GM23338 (cell line): ENCODE measurements at regions not wholly inside any gene's neighbourhood (a gene's known extent, or its start where the extent isn't known, plus 50 kb on each side); places are given as distances from the start of the nearest gene placed in this dataset.

Experiments used
- ATAC-seq: fragments of 200-7000 bp; cut with Tn5 transposase; 3 replicates; pipeline ENCODE4 v1.9.1; 2020
- DNase-seq: peaks from one replicate; pipeline ENCODE4 v3.0.0-alpha.2; 2015; ENCODE audit warnings: low spot score
- H2AFZ ChIP-seq: fragments of 200-600 bp; sonication (generic); 2 replicates; pipeline ENCODE4 v1.8.0; 2016; ENCODE audit warnings: antibody characterized with exemption, mild to moderate bottlenecking, moderate library complexity
- H3F3A ChIP-seq: fragments of 200-600 bp; sonication (generic); replicated peaks from 2 replicates; pipeline ENCODE4 v1.8.0; 2017; ENCODE audit warnings: antibody characterized with exemption, mixed run types, low read depth
- H3K27ac ChIP-seq: fragments of 200-600 bp; sonication (generic); 2 replicates; pipeline ENCODE4 v1.6.1; 2016; ENCODE audit warnings: low read depth
- H3K27me3 ChIP-seq: fragments of 200-600 bp; sonication (generic); 2 replicates; pipeline ENCODE4 v1.8.0; 2016; ENCODE audit warnings: mild to moderate bottlenecking, mixed run types, moderate library complexity; ENCODE audit not compliant: insufficient read depth
- H3K36me3 ChIP-seq: fragments of 200-600 bp; sonication (generic); 2 replicates; pipeline ENCODE4 v1.8.0; 2016; ENCODE audit warnings: mild to moderate bottlenecking; ENCODE audit not compliant: insufficient read depth
- H3K4me1 ChIP-seq: fragments of 200-600 bp; sonication (generic); 2 replicates; pipeline ENCODE4 v1.8.0; 2016; ENCODE audit warnings: mild to moderate bottlenecking, moderate library complexity; ENCODE audit not compliant: insufficient read depth
- H3K4me2 ChIP-seq: fragments of 200-600 bp; sonication (generic); 2 replicates; pipeline ENCODE4 v1.7.1; 2017; ENCODE audit warnings: mixed run types
- H3K4me3 ChIP-seq: fragments of 200-600 bp; sonication (generic); 2 replicates; pipeline ENCODE4 v1.6.1; 2016; ENCODE audit warnings: mixed run types
- H3K79me2 ChIP-seq: fragments of 200-600 bp; sonication (generic); replicated peaks from 2 replicates; pipeline ENCODE4 v1.8.0; 2017; ENCODE audit warnings: mild to moderate bottlenecking; ENCODE audit not compliant: insufficient read depth
- H3K9me2 ChIP-seq: fragments of 200-600 bp; sonication (generic); 2 replicates; pipeline ENCODE4 v1.8.0; 2017; ENCODE audit not compliant: insufficient read depth
- H4K20me1 ChIP-seq: fragments of 200-600 bp; sonication (generic); replicated peaks from 2 replicates; pipeline ENCODE4 v1.8.0; 2017; ENCODE audit warnings: mild to moderate bottlenecking; ENCODE audit not compliant: insufficient read depth
- H3K27ac Mint-ChIP-seq: 2 replicates; pipeline ENCODE4 v1.8.0; 2020; ENCODE audit warnings: inconsistent platforms, mild to moderate bottlenecking, moderate library complexity, mixed read lengths
- H3K27me3 Mint-ChIP-seq: 3 replicates; pipeline ENCODE4 v1.8.0; 2022; ENCODE audit warnings: low read depth, mild to moderate bottlenecking, moderate library complexity, mixed read lengths, inconsistent platforms; ENCODE audit not compliant: insufficient read depth, poor library complexity
- H3K36me3 Mint-ChIP-seq: 3 replicates; pipeline ENCODE4 v1.8.0; 2021; ENCODE audit warnings: low read depth, mild to moderate bottlenecking, inconsistent platforms, moderate library complexity, mixed read lengths
- H3K4me1 Mint-ChIP-seq: 3 replicates; pipeline ENCODE4 v1.8.0; 2020; ENCODE audit warnings: mild to moderate bottlenecking, inconsistent platforms, mixed read lengths
- H3K4me3 Mint-ChIP-seq: 3 replicates; pipeline ENCODE4 v1.8.0; 2021; ENCODE audit warnings: moderate library complexity, mild to moderate bottlenecking, inconsistent platforms, mixed read lengths
- H3K9me3 Mint-ChIP-seq: 3 replicates; pipeline ENCODE4 v1.8.0; 2020; ENCODE audit warnings: moderate library complexity, mild to moderate bottlenecking, inconsistent platforms, mixed read lengths
- EZH2phosphoT487 ChIP-seq: fragments of 200-600 bp; sonication (generic); IDR thresholded peaks from one replicate; pipeline ENCODE4 v1.8.1; 2018; ENCODE audit warnings: antibody characterized with exemption; ENCODE audit not compliant: unreplicated experiment
- JUNB ChIP-seq: IDR thresholded peaks from one replicate; pipeline ENCODE4 v1.6.1; 2016; ENCODE audit warnings: antibody characterized with exemption; ENCODE audit not compliant: unreplicated experiment
- POLR2AphosphoS5 ChIP-seq: IDR thresholded peaks from 2 replicates; pipeline ENCODE4 v1.6.1; 2016; ENCODE audit warnings: antibody characterized with exemption, low read depth
- TF ChIP-seq, protein P1 (sequence below): fragments of 250-450 bp; sonication (Bioruptor Pico); IDR thresholded peaks from 2 replicates; pipeline ENCODE4 v1.5.0; 2020; ENCODE audit warnings: mild to moderate bottlenecking, moderate library complexity
- TF ChIP-seq, protein P2 (sequence below): IDR thresholded peaks from 2 replicates; pipeline ENCODE4 v1.6.1; 2016; ENCODE audit warnings: antibody characterized with exemption
- TF ChIP-seq, protein P3 (sequence below), 2 experiments: fragments of 200-600 bp in 1 of 2; sonication (generic) in 1 of 2; conservative IDR thresholded peaks; 2 replicates each; pipeline versions ENCODE4 v1.5.1 to v1.6.1; 2016 to 2017; ENCODE audit warnings: antibody characterized with exemption in 2 of 2, low read depth in 2 of 2, mild to moderate bottlenecking in 2 of 2, moderate library complexity in 1 of 2
- TF ChIP-seq, protein P4 (sequence below): IDR thresholded peaks from one replicate; pipeline ENCODE4 v1.6.1; 2018; ENCODE audit warnings: antibody characterized with exemption; ENCODE audit not compliant: unreplicated experiment

DNA sequence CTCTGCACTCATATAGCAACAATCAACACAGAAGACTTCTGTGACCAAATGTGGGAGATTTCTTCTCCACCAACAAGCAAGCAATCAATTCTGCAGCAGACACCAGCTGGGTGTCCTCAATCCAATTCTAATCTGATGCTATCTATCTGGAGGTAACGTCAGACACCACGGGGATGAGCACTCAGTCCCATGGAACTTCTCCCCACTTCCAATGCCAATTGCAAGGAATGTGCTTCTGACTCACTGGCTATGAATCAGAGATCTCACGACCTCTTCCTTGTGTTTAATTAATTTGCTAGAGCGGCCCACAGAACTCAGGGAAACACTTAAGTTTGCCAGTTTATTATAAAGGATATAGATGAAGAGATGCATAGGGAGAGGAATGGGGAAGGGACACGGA lies 103.5 kb upstream of the SIRPG start (continued):
- TF ChIP-seq, protein P1, sequence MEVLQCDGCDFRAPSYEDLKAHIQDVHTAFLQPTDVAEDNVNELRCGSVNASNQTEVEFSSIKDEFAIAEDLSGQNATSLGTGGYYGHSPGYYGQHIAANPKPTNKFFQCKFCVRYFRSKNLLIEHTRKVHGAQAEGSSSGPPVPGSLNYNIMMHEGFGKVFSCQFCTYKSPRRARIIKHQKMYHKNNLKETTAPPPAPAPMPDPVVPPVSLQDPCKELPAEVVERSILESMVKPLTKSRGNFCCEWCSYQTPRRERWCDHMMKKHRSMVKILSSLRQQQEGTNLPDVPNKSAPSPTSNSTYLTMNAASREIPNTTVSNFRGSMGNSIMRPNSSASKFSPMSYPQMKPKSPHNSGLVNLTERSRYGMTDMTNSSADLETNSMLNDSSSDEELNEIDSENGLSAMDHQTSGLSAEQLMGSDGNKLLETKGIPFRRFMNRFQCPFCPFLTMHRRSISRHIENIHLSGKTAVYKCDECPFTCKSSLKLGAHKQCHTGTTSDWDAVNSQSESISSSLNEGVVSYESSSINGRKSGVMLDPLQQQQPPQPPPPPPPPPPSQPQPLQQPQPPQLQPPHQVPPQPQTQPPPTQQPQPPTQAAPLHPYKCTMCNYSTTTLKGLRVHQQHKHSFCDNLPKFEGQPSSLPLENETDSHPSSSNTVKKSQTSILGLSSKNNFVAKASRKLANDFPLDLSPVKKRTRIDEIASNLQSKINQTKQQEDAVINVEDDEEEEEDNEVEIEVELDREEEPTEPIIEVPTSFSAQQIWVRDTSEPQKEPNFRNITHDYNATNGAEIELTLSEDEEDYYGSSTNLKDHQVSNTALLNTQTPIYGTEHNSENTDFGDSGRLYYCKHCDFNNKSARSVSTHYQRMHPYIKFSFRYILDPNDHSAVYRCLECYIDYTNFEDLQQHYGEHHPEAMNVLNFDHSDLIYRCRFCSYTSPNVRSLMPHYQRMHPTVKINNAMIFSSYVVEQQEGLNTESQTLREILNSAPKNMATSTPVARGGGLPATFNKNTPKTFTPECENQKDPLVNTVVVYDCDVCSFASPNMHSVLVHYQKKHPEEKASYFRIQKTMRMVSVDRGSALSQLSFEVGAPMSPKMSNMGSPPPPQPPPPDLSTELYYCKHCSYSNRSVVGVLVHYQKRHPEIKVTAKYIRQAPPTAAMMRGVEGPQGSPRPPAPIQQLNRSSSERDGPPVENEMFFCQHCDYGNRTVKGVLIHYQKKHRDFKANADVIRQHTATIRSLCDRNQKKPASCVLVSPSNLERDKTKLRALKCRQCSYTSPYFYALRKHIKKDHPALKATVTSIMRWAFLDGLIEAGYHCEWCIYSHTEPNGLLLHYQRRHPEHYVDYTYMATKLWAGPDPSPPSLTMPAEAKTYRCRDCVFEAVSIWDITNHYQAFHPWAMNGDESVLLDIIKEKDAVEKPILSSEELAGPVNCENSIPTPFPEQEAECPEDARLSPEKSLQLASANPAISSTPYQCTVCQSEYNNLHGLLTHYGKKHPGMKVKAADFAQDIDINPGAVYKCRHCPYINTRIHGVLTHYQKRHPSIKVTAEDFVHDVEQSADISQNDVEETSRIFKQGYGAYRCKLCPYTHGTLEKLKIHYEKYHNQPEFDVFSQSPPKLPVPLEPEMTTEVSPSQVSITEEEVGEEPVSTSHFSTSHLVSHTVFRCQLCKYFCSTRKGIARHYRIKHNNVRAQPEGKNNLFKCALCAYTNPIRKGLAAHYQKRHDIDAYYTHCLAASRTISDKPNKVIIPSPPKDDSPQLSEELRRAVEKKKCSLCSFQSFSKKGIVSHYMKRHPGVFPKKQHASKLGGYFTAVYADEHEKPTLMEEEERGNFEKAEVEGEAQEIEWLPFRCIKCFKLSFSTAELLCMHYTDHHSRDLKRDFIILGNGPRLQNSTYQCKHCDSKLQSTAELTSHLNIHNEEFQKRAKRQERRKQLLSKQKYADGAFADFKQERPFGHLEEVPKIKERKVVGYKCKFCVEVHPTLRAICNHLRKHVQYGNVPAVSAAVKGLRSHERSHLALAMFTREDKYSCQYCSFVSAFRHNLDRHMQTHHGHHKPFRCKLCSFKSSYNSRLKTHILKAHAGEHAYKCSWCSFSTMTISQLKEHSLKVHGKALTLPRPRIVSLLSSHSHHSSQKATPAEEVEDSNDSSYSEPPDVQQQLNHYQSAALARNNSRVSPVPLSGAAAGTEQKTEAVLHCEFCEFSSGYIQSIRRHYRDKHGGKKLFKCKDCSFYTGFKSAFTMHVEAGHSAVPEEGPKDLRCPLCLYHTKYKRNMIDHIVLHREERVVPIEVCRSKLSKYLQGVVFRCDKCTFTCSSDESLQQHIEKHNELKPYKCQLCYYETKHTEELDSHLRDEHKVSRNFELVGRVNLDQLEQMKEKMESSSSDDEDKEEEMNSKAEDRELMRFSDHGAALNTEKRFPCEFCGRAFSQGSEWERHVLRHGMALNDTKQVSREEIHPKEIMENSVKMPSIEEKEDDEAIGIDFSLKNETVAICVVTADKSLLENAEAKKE (CRISPR knock-in tag) = no peak
- TF ChIP-seq JUNB (no peak), POLR2AphosphoS5 (no peak), EZH2phosphoT487 (no peak)
- TF ChIP-seq, protein P2, sequence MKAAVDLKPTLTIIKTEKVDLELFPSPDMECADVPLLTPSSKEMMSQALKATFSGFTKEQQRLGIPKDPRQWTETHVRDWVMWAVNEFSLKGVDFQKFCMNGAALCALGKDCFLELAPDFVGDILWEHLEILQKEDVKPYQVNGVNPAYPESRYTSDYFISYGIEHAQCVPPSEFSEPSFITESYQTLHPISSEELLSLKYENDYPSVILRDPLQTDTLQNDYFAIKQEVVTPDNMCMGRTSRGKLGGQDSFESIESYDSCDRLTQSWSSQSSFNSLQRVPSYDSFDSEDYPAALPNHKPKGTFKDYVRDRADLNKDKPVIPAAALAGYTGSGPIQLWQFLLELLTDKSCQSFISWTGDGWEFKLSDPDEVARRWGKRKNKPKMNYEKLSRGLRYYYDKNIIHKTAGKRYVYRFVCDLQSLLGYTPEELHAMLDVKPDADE = no peak

DNA sequence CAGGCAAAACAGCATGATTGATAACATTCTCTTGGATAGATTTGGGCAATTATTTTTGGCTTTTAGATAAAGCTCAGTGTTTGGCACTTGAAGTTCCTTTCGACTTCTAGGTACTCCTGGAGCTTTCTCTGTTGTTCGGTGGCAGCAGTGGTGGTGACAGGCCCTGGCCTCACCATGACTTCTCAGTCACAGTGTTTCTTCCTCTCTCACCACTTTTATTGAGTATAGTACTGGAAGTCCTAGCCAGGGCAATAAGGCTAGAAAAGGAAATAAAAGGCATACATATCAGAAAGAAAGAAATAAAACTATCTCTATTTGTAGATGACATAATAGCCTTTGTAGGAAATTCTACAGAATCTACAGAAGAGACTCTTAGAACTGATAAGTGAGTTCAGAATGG lies 101.2 kb upstream of the SIRPG start:
- Histone ChIP-seq H3K27ac (no peak overlapping the region), H3K4me2 (no peak overlapping the region), H4K20me1 (no peaks in the 10 kb centered on the region), H3K9me2 (no peaks in the 10 kb centered on the region), H3K36me3 (no peaks in the 10 kb centered on the region), H3F3A (no peaks in the 10 kb centered on the region), H3K79me2 (no peaks in the 10 kb centered on the region), H2AFZ (no peak overlapping the region), H3K4me3 (no peak overlapping the region), H3K4me1 (0 out of 2 replicates have a peak, but pooled peaks cover 4% of the 10 kb centered on the region), H3K27me3 (no peaks in the 10 kb centered on the region)
- no peaks in the 10 kb centered on the region for H3K9me3 Mint-ChIP-seq
- no peak overlapping the region for H3K27ac Mint-ChIP-seq
- ATAC-seq (no peak), DNase-seq (no peak)
- H3K27me3 Mint-ChIP-seq = no peaks in the 10 kb centered on the region
- no peak overlapping the region for H3K4me3 Mint-ChIP-seq
- H3K36me3 Mint-ChIP-seq = no peaks in the 10 kb centered on the region
- peaks cover 8% of the 10 kb centered on the region; the same call in 2 of the 3 replicates for H3K4me1 Mint-ChIP-seq
- TF ChIP-seq EZH2phosphoT487 (no peak), POLR2AphosphoS5 (no peak)
- TF ChIP-seq, protein P3, sequence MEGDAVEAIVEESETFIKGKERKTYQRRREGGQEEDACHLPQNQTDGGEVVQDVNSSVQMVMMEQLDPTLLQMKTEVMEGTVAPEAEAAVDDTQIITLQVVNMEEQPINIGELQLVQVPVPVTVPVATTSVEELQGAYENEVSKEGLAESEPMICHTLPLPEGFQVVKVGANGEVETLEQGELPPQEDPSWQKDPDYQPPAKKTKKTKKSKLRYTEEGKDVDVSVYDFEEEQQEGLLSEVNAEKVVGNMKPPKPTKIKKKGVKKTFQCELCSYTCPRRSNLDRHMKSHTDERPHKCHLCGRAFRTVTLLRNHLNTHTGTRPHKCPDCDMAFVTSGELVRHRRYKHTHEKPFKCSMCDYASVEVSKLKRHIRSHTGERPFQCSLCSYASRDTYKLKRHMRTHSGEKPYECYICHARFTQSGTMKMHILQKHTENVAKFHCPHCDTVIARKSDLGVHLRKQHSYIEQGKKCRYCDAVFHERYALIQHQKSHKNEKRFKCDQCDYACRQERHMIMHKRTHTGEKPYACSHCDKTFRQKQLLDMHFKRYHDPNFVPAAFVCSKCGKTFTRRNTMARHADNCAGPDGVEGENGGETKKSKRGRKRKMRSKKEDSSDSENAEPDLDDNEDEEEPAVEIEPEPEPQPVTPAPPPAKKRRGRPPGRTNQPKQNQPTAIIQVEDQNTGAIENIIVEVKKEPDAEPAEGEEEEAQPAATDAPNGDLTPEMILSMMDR (conservative IDR thresholded peaks at IDR 0.05; ENCODE audit: low read depth in 2 of 2) = no peak
- TF ChIP-seq, protein P4, sequence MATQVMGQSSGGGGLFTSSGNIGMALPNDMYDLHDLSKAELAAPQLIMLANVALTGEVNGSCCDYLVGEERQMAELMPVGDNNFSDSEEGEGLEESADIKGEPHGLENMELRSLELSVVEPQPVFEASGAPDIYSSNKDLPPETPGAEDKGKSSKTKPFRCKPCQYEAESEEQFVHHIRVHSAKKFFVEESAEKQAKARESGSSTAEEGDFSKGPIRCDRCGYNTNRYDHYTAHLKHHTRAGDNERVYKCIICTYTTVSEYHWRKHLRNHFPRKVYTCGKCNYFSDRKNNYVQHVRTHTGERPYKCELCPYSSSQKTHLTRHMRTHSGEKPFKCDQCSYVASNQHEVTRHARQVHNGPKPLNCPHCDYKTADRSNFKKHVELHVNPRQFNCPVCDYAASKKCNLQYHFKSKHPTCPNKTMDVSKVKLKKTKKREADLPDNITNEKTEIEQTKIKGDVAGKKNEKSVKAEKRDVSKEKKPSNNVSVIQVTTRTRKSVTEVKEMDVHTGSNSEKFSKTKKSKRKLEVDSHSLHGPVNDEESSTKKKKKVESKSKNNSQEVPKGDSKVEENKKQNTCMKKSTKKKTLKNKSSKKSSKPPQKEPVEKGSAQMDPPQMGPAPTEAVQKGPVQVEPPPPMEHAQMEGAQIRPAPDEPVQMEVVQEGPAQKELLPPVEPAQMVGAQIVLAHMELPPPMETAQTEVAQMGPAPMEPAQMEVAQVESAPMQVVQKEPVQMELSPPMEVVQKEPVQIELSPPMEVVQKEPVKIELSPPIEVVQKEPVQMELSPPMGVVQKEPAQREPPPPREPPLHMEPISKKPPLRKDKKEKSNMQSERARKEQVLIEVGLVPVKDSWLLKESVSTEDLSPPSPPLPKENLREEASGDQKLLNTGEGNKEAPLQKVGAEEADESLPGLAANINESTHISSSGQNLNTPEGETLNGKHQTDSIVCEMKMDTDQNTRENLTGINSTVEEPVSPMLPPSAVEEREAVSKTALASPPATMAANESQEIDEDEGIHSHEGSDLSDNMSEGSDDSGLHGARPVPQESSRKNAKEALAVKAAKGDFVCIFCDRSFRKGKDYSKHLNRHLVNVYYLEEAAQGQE = no peak
- TF ChIP-seq, protein P2 = no peak
